ENCODE measurements at regions not wholly inside any gene's neighbourhood (a gene's known extent, or its start where the extent isn't known, plus 50 kb on each side); places are given as distances from the start of the nearest gene placed in this dataset.
"Not testable (repeated sequence)": the region's sequence is repeated elsewhere in the genome, so short reads cannot be mapped to it uniquely, and the experiment has no call there.

- no peak for DNase-seq
Observed at GRCh38 chr13:99078017-99078771, 100.3 kb upstream of the DOCK9 start.

- no peak for DNase-seq
Observed at GRCh38 chr13:99080131-99080530, 102.3 kb upstream of the DOCK9 start.

GRCh38 chr13:99083981-99084380, 106.1 kb upstream of the DOCK9 start:
- DNase-seq = no peak

- DNase-seq = no peak
Observed at GRCh38 chr13:99085139-99085807, 107.4 kb upstream of the DOCK9 start.

GRCh38 chr13:99085808-99086266, 108.0 kb upstream of the DOCK9 start:
- no peak for DNase-seq

- DNase-seq = peak; percentile 68
Observed at GRCh38 chr13:99086267-99087097, 108.6 kb upstream of the DOCK9 start.

GRCh38 chr13:99087098-99087953, 109.5 kb upstream of the DOCK9 start:
- peak; percentile 89 for DNase-seq

DNA sequence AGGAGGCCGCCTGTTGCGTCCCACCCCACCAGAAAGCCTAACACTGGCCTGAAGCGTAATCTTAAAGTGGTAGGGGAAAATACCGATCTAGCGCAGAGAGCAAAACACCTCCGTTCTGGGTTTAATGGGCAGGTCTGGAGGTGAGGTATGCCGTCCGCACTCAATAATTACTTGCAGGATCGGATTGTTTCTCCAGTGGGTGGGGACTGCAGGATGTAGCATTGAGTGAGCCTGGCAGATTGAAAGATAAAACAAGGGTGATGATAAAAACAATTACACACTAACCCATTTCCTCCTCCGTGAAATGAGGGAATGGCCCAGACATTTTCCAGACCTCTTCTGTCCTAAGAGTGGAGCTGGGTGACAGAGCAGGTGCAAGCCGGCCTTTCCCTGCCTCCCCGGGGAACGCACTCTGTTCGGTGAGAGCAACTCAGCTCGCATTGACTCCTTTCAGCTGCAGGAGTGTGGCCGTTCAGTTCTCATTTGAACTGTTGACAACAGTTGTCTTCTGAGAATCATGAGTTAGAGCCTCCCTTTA, 110.2 kb upstream of the DOCK9 start:
- DNase-seq = no peak

GRCh38 chr13:99093997-99094396, 106.7 kb upstream of the UBAC2 start:
- no peak for DNase-seq

- DNase-seq = not testable (repeated sequence)
Observed at GRCh38 chr13:99101831-99102230, 98.8 kb upstream of the UBAC2 start.

- DNase-seq = no peak
Observed at GRCh38 chr13:99103536-99103935, 97.1 kb upstream of the UBAC2 start.

GRCh38 chr13:99104396-99104795, 96.3 kb upstream of the UBAC2 start:
- DNase-seq = no peak

GRCh38 chr13:99105160-99105559, 95.5 kb upstream of the UBAC2 start:
- DNase-seq = no peak

DNA sequence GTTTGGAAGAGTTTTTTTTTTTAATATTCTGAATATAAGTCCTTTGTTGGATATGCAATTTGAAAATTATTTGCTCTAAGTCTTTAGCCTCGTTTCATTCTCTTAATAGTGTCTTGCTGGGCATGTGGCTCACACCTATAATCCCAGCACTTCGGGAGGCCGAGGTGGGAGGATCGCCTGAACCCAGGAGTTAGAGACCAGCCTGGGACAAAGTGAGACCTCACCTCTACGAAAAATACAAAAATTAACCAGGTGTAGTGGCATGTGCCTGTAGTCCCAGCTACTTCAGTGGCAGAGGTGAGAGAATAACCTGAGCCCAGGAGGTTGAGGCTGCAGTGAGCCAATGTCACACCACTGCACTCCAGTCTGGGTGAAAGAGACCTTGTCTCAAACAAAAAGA, 87.3 kb upstream of the UBAC2 start:
- DNase-seq = no peak

DNA sequence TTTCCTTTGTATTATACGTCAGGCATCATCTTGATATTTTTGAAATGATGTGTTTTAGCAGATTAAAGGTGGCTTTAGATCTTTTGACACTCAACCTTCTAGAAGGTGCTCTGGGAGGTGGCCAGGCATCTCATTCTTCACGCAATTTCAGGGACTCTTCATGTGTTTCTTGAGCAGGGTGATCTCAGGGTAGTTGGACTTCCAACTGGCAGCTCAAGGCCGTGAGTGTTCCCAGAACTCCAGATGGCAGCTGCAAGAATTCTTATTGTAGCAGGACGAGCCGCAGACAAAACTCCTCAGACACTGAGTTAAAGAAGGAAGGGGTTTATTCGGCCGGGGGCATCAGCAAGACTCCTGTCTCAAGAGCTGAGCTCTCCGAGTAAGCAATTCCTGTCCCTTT, 82.5 kb upstream of the UBAC2 start:
- no peak for DNase-seq

DNA sequence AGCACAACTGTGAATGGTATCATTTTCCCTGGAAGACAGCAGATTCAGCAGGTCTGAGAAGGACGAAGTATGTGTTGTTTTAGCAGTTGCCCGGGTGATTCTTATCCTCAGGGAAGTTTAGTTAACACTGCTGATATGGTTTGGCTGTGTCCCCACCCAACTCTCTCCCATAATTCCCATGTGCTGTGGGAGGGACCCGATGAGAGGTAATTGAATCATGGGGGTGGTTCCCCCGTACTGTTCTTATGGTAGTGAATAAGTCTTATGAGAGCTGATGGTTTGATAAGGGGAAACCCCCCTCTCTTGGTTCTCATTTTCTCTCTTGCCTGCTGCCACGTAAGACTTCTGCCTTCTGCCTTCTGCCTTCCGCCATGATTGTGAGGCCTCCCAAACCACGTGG, 81.0 kb upstream of the UBAC2 start:
- no peak for DNase-seq

GRCh38 chr13:99120751-99121150, 79.9 kb upstream of the UBAC2 start:
- no peak for DNase-seq

GRCh38 chr13:99122171-99122570, 78.5 kb upstream of the UBAC2 start:
- DNase-seq = no peak

- DNase-seq = no peak
Observed at GRCh38 chr13:99123101-99124045, 77.3 kb upstream of the UBAC2 start.

DNA sequence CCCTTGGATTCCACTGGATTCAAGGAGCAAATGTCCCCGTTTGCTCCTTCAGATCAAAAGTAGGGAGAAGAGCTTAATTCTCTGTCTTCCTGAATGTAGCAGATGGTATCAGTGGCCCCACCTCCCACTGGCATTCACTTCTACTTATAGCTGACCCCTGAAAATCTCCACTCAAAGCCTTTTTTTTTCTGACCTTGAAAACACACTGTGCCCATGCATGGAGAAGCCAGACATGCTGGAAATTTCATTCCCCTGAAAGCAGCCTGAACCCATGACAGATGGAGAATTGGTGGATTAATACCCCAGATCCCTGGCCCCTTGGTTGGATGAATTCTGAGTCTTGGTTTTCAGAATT, 76.6 kb upstream of the UBAC2 start:
- no peak for DNase-seq

- DNase-seq = no peak
Observed at GRCh38 chr13:99124794-99125316, 75.8 kb upstream of the UBAC2 start.
